Peyer's patch (tissue), 4 donors: ENCODE measurements at regions not wholly inside any gene's neighbourhood (a gene's known extent, or its start where the extent isn't known, plus 50 kb on each side); places are given as distances from the start of the nearest gene placed in this dataset.

ENCODE experiments used
- CTCF ChIP-seq, 6 experiments: fragments of 450-650 bp in 4 of 6; fragments of 200-600 bp in 2 of 6; sonication (generic) in 1 of 6; IDR thresholded peaks; one replicate each; pipeline ENCODE4 v1.5.1; 2017 to 2019; ENCODE audit warnings: antibody characterized with exemption in 6 of 6, mild to moderate bottlenecking in 3 of 6, moderate library complexity in 1 of 6
- POLR2A ChIP-seq, 2 donors: fragments of 450-650 bp; IDR thresholded peaks; one replicate each; pipeline ENCODE4 v1.5.1; 2017; ENCODE audit warnings: antibody characterized with exemption in 2 of 2, mild to moderate bottlenecking in 2 of 2, moderate library complexity in 2 of 2

DNA sequence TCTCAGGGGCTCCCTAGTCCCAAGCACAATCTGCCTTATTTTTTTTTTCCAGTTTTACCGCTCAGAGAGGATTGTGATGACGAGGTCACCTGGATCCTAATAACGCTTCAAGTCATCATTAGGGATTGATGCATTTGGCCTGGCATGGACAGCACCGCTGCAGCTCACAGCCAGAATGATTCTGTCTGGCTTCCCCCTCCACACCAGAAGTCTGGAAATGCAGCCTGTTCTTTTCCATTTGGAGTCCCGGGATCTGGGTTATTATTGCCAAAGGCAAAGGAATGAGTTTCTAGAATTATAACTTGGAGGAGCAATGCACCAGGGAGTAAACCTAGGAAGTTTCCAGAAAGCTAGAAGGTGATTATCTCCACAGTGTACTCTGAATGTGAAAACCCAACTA, 81.1 kb upstream of the TAF1B start:
- no peak for TF ChIP-seq CTCF (IDR thresholded peaks at IDR 0.05)
- no peak for TF ChIP-seq POLR2A (IDR thresholded peaks at IDR 0.05)
